ENCODE measurements at regions not wholly inside any gene's neighbourhood (a gene's known extent, or its start where the extent isn't known, plus 50 kb on each side); places are given as distances from the start of the nearest gene placed in this dataset.

DNA sequence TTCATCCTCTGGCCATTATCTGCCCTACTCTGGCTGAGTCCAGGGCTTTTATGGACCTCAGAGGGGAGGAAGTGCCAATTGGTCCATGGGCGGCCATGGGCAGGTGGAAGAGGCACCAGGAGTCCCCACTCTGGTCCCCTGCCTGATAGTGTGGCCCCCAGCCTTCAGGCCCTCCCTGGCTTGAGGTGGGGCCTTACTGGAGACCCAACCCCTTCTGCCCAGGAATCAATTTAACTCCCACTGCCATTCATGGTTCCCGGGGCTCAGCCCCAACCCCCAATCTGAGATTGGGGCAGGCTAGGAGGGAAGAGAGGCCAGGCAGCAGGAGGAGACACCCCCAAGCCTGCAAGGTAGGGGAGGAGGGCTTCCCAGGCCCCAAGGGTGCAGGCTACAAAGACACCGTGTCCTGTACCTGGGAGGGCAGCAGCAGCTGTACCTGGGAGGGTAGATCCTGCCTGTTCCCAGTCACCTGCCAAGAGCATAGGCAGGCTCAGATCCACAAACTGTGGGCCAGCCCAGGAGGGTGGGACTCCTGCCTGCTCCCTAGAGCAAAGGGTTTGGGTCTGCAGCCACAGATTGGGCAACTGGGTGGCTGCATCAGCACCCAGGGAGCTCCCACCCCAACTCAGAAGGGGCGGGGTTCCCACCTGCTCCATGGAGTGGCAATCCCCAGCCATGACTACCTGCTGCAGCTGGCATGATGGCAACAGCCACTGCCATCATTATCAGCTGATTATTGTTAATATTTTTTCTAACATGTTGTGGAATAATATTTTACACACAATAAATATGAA lies 1044.1 kb upstream of the B3GALT2 start:
- no peaks in the 10 kb centered on the region for H3K9me3 Mint-ChIP-seq
- Histone ChIP-seq H3K9me3 (ENCODE audit: low read length) (no peaks in the 10 kb centered on the region), H3K4me3 (ENCODE audit: low read length) (no peak overlapping the region), H3K4me1 (ENCODE audit: insufficient read depth, low read length) (peaks cover 6% of the 10 kb centered on the region), H3K36me3 (ENCODE audit: insufficient read depth, low read length) (no peaks in the 10 kb centered on the region), H3K27ac (ENCODE audit: low read depth, low read length) (no peak overlapping the region), H3K27me3 (ENCODE audit: insufficient read depth, low read length, poor library complexity, severe bottlenecking) (no peaks in the 10 kb centered on the region)
- ChIA-PET CTCF (no interaction called here), POLR2A (no interaction called here)
- H3K36me3 Mint-ChIP-seq, result peaks cover 0 to 2% (median 0%) of the 10 kb centered on the region in 3 donors
- DNase-seq, result no peak
- H3K4me3 Mint-ChIP-seq, result no peak overlapping the region
- H3K27me3 Mint-ChIP-seq, result no peaks in the 10 kb centered on the region
- no peak overlapping the region for H3K27ac Mint-ChIP-seq
- H3K4me1 Mint-ChIP-seq, result peaks cover 9 to 30% (median 16%) of the 10 kb centered on the region in 3 donors

DNA sequence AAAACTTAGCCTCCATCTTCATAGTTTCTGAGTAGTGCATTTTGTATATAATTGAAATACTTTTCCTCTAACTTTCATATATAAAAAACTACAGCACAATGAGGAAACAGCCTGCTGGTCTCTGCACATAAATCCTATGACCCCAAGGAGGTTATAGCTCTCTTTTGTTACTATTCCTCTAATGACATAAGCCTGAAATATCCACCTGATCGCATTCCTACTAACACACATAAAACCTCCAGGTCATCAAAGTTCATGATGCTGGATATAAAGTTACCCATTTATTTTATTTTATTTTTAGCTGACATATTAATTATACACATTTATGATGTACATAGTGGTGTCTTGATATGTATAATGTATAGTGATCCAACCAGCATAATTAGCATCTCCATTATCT lies 1042.0 kb upstream of the B3GALT2 start:
- Histone ChIP-seq H3K27me3 (ENCODE audit: insufficient read depth, low read length, poor library complexity, severe bottlenecking) (no peaks in the 10 kb centered on the region), H3K27ac (ENCODE audit: low read depth, low read length) (no peak overlapping the region), H3K9me3 (ENCODE audit: low read length) (no peaks in the 10 kb centered on the region), H3K4me1 (ENCODE audit: insufficient read depth, low read length) (peaks cover 6% of the 10 kb centered on the region), H3K4me3 (ENCODE audit: low read length) (no peak overlapping the region), H3K36me3 (ENCODE audit: insufficient read depth, low read length) (no peaks in the 10 kb centered on the region)
- CTCF ChIA-PET, result no interaction called here
- H3K27ac Mint-ChIP-seq, result no peak overlapping the region
- POLR2A ChIA-PET, result no interaction called here
- DNase-seq, result no peak
- H3K4me3 Mint-ChIP-seq, result no peak overlapping the region
- peaks cover 0 to 7% (median 1%) of the 10 kb centered on the region in 3 donors for H3K36me3 Mint-ChIP-seq
- H3K9me3 Mint-ChIP-seq, result no peaks in the 10 kb centered on the region
- no peaks in the 10 kb centered on the region for H3K27me3 Mint-ChIP-seq
- peaks cover 14 to 28% (median 19%) of the 10 kb centered on the region in 3 donors for H3K4me1 Mint-ChIP-seq

DNA sequence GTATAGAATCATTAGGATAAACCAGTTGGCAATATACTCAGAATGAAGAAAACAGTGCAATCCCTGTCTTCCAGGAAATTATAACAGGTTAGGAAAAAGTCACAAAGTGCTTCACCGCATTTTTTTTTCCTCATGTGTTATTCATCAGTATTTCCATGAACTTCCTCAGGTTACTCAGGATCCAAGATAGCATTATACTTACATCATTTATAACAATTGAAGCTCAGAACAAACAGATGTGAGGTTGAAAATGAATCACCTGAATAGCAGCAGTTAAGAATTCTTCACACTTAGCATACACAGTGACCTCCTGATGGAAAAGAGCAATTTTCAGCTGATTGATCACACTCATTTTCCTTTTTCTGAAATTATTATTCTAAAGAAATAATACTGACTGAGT lies 1040.7 kb upstream of the B3GALT2 start:
- no peaks in the 10 kb centered on the region for H3K9me3 ChIP-seq (ENCODE audit: low read length)
- H3K9me3 Mint-ChIP-seq, result no peaks in the 10 kb centered on the region
- H3K4me1 ChIP-seq (ENCODE audit: insufficient read depth, low read length), result peaks cover 6% of the 10 kb centered on the region
- H3K27ac Mint-ChIP-seq, result no peak overlapping the region
- ChIA-PET CTCF (no interaction called here), POLR2A (no interaction called here)
- DNase-seq, result no peak
- H3K36me3 ChIP-seq (ENCODE audit: insufficient read depth, low read length), result no peaks in the 10 kb centered on the region
- H3K27ac ChIP-seq (ENCODE audit: low read depth, low read length), result no peak overlapping the region
- no peak overlapping the region for H3K4me3 ChIP-seq (ENCODE audit: low read length)
- no peak overlapping the region for H3K4me3 Mint-ChIP-seq
- H3K36me3 Mint-ChIP-seq, result peaks cover 0 to 9% (median 1%) of the 10 kb centered on the region in 3 donors
- no peaks in the 10 kb centered on the region for H3K27me3 ChIP-seq (ENCODE audit: insufficient read depth, low read length, poor library complexity, severe bottlenecking)
- no peaks in the 10 kb centered on the region for H3K27me3 Mint-ChIP-seq
- H3K4me1 Mint-ChIP-seq, result peaks cover 14 to 24% (median 19%) of the 10 kb centered on the region in 3 donors

DNA sequence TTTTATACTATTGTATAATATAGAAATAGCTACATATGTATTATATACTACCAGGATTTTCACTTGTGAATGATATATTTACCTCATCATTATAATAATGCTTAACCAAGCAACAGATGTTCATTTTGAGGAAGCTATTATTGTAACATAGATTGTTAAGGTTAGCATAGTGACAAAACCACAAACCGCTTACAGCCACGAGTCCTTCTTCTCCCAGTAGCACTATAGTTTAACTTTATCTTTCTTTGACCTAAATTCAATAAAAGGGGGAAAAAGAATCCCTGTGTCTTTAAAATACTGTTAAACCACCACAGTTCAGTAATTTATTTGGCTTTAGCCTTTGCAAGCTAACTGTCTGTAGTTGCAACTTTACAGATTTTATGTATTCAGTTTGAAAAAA lies 1039.4 kb upstream of the B3GALT2 start:
- Histone ChIP-seq H3K36me3 (ENCODE audit: insufficient read depth, low read length) (no peaks in the 10 kb centered on the region), H3K4me1 (ENCODE audit: insufficient read depth, low read length) (peaks cover 6% of the 10 kb centered on the region), H3K9me3 (ENCODE audit: low read length) (no peaks in the 10 kb centered on the region), H3K27ac (ENCODE audit: low read depth, low read length) (no peak overlapping the region), H3K27me3 (ENCODE audit: insufficient read depth, low read length, poor library complexity, severe bottlenecking) (no peaks in the 10 kb centered on the region), H3K4me3 (ENCODE audit: low read length) (peak overlapping the region; percentile 14)
- H3K27me3 Mint-ChIP-seq, result no peaks in the 10 kb centered on the region
- H3K4me1 Mint-ChIP-seq, result peaks cover 14 to 24% (median 19%) of the 10 kb centered on the region in 3 donors
- H3K36me3 Mint-ChIP-seq, result peaks cover 0 to 14% (median 1%) of the 10 kb centered on the region in 3 donors
- H3K4me3 Mint-ChIP-seq, result peak overlapping the region in 5 of 7 donors; percentile 16 to 61 (median 23)
- H3K27ac Mint-ChIP-seq, result peak overlapping the region in 1 of 8 donors; percentile 66
- peak in 2 of 5 donors; percentile 8 to 17 for DNase-seq
- CTCF ChIA-PET, result no interaction called here
- POLR2A ChIA-PET, result interaction anchor here (0.7 kb wide), 1 partner anchor 1415 kb away, joined by 3 read pairs; no protein-coding TSS in a partner anchor
- H3K9me3 Mint-ChIP-seq, result no peaks in the 10 kb centered on the region

DNA sequence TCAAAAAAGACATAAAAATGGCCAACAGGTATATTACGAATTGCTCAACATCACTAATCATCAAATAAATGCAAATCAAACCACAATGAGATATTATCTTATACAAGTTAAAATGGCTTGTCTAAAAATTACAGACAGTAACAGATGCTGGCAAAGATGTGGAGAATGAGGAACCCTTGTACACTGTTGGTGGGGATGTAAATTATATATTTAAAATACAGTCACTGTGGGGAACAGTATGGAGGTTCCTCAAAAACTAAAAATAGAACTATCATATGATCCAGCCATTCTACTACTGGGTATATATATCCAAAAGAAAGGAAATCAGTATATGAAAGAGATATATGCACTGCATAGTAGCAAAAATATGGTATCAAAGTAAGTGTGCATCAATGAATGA lies 1037.2 kb upstream of the B3GALT2 start:
- Mint-ChIP-seq H3K36me3 (peaks cover 0 to 23% (median 1%) of the 10 kb centered on the region in 3 donors), H3K27me3 (no peaks in the 10 kb centered on the region), H3K4me1 (peaks cover 14 to 24% (median 14%) of the 10 kb centered on the region in 3 donors), H3K27ac (no peak overlapping the region), H3K9me3 (no peaks in the 10 kb centered on the region), H3K4me3 (no peak overlapping the region)
- Histone ChIP-seq H3K27ac (ENCODE audit: low read depth, low read length) (no peak overlapping the region), H3K9me3 (ENCODE audit: low read length) (no peaks in the 10 kb centered on the region), H3K27me3 (ENCODE audit: insufficient read depth, low read length, poor library complexity, severe bottlenecking) (no peaks in the 10 kb centered on the region), H3K4me3 (ENCODE audit: low read length) (no peak overlapping the region), H3K36me3 (ENCODE audit: insufficient read depth, low read length) (no peaks in the 10 kb centered on the region), H3K4me1 (ENCODE audit: insufficient read depth, low read length) (peaks cover 6% of the 10 kb centered on the region)
- ChIA-PET POLR2A (no interaction called here), CTCF (no interaction called here)
- DNase-seq, result no peak

DNA sequence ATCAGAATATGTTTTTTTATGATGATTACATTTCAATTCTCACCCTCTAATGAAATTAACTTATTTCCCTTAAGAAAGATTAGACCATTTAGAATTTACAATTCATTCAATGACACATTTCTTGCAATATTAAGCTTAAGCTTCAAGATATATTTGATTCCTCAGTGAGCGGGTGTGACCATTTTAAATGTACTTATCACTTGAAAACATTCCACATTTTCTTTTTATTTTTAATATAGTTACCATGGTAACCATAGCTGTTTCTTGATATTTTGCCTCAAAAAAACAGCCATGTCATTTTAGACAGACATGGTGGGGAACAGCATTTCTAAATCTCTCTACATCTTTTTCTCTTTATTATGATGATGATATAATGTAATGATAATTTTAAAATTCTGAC lies 1029.0 kb upstream of the B3GALT2 start:
- H3K9me3 Mint-ChIP-seq, result peaks cover 0 to 4% (median 0%) of the 10 kb centered on the region in 5 donors
- Histone ChIP-seq H3K4me3 (ENCODE audit: low read length) (no peak overlapping the region), H3K4me1 (ENCODE audit: insufficient read depth, low read length) (no peaks in the 10 kb centered on the region), H3K27me3 (ENCODE audit: insufficient read depth, low read length, poor library complexity, severe bottlenecking) (no peaks in the 10 kb centered on the region), H3K36me3 (ENCODE audit: insufficient read depth, low read length) (no peaks in the 10 kb centered on the region), H3K27ac (ENCODE audit: low read depth, low read length) (no peak overlapping the region), H3K9me3 (ENCODE audit: low read length) (no peaks in the 10 kb centered on the region)
- no peak for DNase-seq
- CTCF ChIA-PET, result no interaction called here
- no peak overlapping the region for H3K27ac Mint-ChIP-seq
- POLR2A ChIA-PET, result no interaction called here
- peaks cover 0 to 14% (median 3%) of the 10 kb centered on the region in 3 donors for H3K36me3 Mint-ChIP-seq
- H3K4me1 Mint-ChIP-seq, result peaks cover 0 to 5% (median 0%) of the 10 kb centered on the region in 3 donors
- peaks cover 0 to under 1% of the 10 kb centered on the region in 2 donors for H3K27me3 Mint-ChIP-seq
- H3K4me3 Mint-ChIP-seq, result no peak overlapping the region

DNA sequence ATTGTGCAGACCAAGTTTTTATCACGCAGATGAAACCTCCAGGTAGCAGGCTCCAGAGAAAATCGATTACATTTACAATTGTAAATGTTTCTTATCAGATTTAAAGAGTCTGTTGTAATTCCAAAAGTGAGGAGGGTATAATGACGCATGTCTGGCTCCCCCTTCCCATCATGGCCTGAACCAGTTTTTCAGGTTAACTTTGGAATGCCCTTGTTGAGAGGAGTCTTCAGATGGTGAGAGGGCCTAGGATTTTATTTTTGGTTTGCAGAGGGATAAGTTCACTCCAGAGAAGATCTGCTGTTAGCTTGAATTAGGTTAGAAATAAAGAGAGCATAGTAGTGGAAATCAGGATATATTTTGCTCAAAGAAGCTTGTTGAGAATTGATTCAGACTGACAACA lies 1028.3 kb upstream of the B3GALT2 start:
- Histone ChIP-seq H3K4me1 (ENCODE audit: insufficient read depth, low read length) (no peaks in the 10 kb centered on the region), H3K36me3 (ENCODE audit: insufficient read depth, low read length) (no peaks in the 10 kb centered on the region), H3K9me3 (ENCODE audit: low read length) (no peaks in the 10 kb centered on the region), H3K27me3 (ENCODE audit: insufficient read depth, low read length, poor library complexity, severe bottlenecking) (no peaks in the 10 kb centered on the region), H3K27ac (ENCODE audit: low read depth, low read length) (no peak overlapping the region), H3K4me3 (ENCODE audit: low read length) (no peak overlapping the region)
- Mint-ChIP-seq H3K4me3 (no peak overlapping the region), H3K27ac (no peak overlapping the region), H3K9me3 (peaks cover 0 to 4% (median 0%) of the 10 kb centered on the region in 5 donors), H3K36me3 (peaks cover 0 to 14% (median 3%) of the 10 kb centered on the region in 3 donors), H3K4me1 (peaks cover 0 to 5% (median 0%) of the 10 kb centered on the region in 3 donors), H3K27me3 (peaks cover 0 to 1% of the 10 kb centered on the region in 2 donors)
- DNase-seq, result no peak
- CTCF ChIA-PET, result no interaction called here
- POLR2A ChIA-PET, result no interaction called here

DNA sequence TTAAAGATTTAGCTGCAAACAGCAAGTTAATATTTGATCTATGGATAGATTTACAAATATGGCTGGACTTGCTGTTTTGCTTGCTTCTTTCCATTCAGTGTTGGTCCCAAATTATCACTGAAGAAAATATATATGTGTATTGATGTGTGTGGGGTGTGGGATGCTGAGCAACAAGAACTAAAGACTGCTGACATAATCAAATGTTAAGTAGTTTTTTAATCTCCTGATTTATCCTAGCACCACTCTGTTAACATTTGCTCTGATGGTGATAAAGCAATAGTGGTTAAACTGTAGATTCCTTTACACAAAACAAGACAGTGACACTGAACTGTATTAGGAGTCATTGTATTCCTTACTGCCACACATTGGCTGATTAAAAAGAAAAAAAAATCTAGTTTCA lies 1023.5 kb upstream of the B3GALT2 start:
- Histone ChIP-seq H3K36me3 (ENCODE audit: insufficient read depth, low read length) (no peaks in the 10 kb centered on the region), H3K4me3 (ENCODE audit: low read length) (no peak overlapping the region), H3K27me3 (ENCODE audit: insufficient read depth, low read length, poor library complexity, severe bottlenecking) (no peaks in the 10 kb centered on the region), H3K9me3 (ENCODE audit: low read length) (no peaks in the 10 kb centered on the region), H3K27ac (ENCODE audit: low read depth, low read length) (no peak overlapping the region), H3K4me1 (ENCODE audit: insufficient read depth, low read length) (no peaks in the 10 kb centered on the region)
- ChIA-PET CTCF (no interaction called here), POLR2A (no interaction called here)
- Mint-ChIP-seq H3K9me3 (peaks cover 0 to 4% (median 0%) of the 10 kb centered on the region in 5 donors), H3K36me3 (peaks cover 0 to 23% (median 3%) of the 10 kb centered on the region in 3 donors), H3K27me3 (peaks cover 0 to 1% of the 10 kb centered on the region in 2 donors), H3K4me3 (peak overlapping the region in 1 of 7 donors; percentile 23), H3K4me1 (peaks cover 0 to 5% (median 3%) of the 10 kb centered on the region in 3 donors), H3K27ac (no peak overlapping the region)
- no peak for DNase-seq
